GM10248 (cell line): ENCODE measurements at regions not wholly inside any gene's neighbourhood (a gene's known extent, or its start where the extent isn't known, plus 50 kb on each side); places are given as distances from the start of the nearest gene placed in this dataset.
A peak's percentile ranks its signal among the peaks of the same experiment; 100 is the strongest.

ENCODE experiments used
- CTCF ChIA-PET: fragments of 300-600 bp; sonication (Branson Sonifier 250); formaldehyde crosslinking; extraction: SDS; loops from one replicate; lab custom pipeline; 2021; ENCODE audit warnings: antibody characterized with exemption; lab: Yijun Ruan, JAX
- POLR2A ChIA-PET: fragments of 350-650 bp; sonication (Branson Sonifier 250); formaldehyde crosslinking; extraction: SDS; loops from one replicate; lab custom pipeline; 2020; ENCODE audit warnings: antibody characterized with exemption; lab: Yijun Ruan, JAX
- DNase-seq: peaks from one replicate; pipeline ENCODE4 v3.0.0; 2012; ENCODE audit errors: extremely low spot score
- CTCF ChIP-seq: IDR thresholded peaks from 2 replicates; pipeline ENCODE4 v1.5.1; 2012; ENCODE audit warnings: mild to moderate bottlenecking, low read depth; ENCODE audit errors: extremely low read depth, missing control alignments, control extremely low read depth

GRCh38 chr7:47715631-47716068, 133.7 kb upstream of the TNS3 start:
- POLR2A ChIA-PET, result no interaction called here
- TF ChIP-seq CTCF, result no peak
- DNase-seq, result no peak
- CTCF ChIA-PET, result no interaction called here

DNA sequence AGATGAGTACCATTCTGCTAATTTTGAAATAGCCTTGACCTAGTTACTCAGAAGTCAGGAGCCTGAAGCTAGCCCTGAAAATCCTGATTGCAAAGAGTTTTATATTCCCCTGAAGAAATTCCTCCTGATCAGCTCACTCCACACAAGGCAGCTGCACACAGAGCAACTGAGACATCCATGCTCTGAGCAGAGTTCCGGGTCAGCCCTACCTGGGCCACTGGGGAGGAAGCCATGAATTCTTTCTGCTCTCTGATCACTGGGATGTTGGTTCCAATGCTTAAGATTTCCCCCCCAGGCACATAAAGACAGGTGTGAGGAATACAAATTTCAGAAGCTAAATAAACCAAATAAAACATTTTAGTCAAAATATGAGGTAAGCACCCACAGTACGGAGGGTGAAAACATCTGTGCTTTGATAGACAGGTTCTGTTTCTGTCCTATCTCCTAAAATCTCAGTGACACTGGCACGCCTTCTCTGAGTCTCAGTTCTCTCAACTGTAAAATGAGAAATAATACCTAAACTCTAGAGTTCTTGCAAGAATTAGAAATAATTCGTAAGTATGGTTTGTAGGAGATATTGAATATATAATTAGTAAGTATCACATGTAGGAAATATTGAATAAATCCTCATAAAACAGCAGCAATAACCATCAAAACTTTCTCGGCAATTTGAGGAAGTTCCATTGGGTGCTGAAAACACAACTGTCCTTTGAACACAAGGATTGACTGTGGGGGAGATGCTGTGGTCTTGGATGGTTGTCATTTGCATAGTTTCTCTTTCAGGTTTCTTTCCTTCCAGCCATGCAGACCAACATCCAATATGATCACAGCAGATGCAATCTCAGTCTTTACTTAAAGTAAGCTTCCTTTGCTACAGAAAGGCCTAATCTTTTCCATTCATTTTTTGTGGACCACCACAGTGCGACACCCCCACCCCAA, 133.0 kb upstream of the TNS3 start:
- no peak for TF ChIP-seq CTCF
- peak; percentile 68 for DNase-seq
- ChIA-PET CTCF (interaction anchor here (1.0 kb wide), 1 partner anchor 22 kb away, joined by 4 read pairs; no protein-coding TSS in a partner anchor), POLR2A (no interaction called here)

DNA sequence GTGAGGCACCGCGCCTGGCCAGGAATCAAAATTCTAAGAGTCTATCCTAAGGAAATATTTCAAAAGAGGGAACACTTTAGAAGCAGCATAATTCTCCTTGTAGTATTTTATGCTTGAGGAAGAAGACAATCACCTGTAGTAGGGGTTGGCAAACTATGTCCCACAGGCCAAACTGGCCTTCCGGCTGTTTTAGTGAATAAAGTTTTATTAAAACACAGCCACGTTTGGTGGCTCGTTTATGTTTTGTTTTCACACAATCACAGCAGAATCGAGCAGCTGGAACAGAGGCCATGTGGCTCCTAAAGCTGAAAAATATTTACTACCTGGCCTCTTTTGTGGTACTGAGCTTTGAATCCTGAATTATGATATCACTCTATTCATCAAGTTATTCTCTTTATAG, 131.7 kb upstream of the TNS3 start:
- no peak for TF ChIP-seq CTCF
- POLR2A ChIA-PET, result no interaction called here
- no peak for DNase-seq
- CTCF ChIA-PET, result interaction anchor here (1.0 kb wide), 1 partner anchor 21 kb away, joined by 4 read pairs; no protein-coding TSS in a partner anchor

DNA sequence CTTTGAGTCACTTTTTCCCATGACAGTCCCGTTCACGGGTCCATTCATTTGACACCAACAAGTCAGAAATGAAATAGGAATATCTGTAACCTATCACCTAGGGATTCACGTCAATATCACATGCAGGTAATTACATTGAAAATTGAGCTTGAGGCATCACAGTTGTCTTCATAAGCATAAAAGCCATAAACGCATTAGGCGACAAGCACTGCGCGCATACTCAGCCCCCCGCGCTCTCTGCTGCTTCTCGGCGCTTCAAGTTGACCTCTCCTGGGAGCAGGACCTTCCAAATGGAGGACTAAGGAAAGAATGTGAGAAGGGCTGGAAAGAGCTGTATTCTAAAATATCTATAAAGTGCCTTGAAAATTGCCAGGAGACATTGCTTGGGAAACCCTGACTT, 130.5 kb upstream of the TNS3 start:
- no peak for DNase-seq
- ChIA-PET POLR2A (interaction anchor here (0.6 kb wide), 1 partner anchor 25 kb away, joined by 4 read pairs; no protein-coding TSS in a partner anchor), CTCF (no interaction called here)
- TF ChIP-seq CTCF, result no peak

GRCh38 chr7:47711776-47712175, 129.9 kb upstream of the TNS3 start:
- TF ChIP-seq CTCF, result no peak
- ChIA-PET POLR2A (no interaction called here), CTCF (no interaction called here)
- no peak for DNase-seq

DNA sequence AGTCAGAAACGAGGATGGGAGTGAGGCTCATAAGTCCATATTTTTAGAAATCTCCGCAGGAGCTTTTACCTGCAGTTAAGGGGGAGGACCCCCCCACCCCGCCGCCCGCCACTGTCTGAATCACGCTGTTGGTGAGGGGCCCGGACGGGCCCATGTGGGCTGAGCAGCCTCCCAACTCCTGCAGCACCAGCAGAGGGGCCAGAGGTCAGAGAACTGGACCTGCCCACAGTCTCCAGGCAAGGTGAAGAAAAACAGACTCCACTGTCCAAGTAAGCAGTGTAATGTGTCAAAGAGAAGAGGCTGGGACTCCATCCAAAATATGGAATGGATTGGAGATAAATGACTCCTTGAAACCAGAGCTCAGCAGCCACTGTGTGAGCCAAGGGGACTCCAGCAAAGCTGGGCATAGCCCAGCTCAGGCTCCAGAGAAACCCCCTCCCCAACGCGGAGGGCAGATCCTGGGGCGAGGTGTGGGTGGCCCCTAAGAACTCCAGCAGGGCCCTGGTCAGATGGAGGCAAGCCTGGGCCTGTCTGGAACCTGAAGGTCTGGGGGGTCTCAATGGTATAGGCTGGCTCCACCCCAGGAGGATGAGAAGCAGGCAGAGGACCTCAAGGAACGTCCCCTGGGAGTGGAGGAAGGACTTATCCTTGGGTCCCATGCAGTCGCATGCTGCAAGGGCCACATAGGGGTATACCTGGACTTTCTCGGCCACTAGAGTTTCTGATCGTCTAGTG, 128.5 kb upstream of the TNS3 start:
- POLR2A ChIA-PET, result no interaction called here
- CTCF ChIA-PET, result no interaction called here

More for the DNA sequence above, 128.5 kb upstream of the TNS3 start:
- no peak for TF ChIP-seq CTCF
- DNase-seq, result no peak
